Astrocyte of the spinal cord (primary cell): ENCODE measurements at regions not wholly inside any gene's neighbourhood (a gene's known extent, or its start where the extent isn't known, plus 50 kb on each side); places are given as distances from the start of the nearest gene placed in this dataset.
"Not testable (repeated sequence)": the region's sequence is repeated elsewhere in the genome, so short reads cannot be mapped to it uniquely, and the experiment has no call there.

Experiments used
- DNase-seq: peaks from one replicate; pipeline ENCODE4 v3.0.0; 2011; ENCODE audit warnings: low read depth, low spot score
- H3K4me3 ChIP-seq: 2 replicates; pipeline ENCODE4 v1.5.1; 2011; ENCODE audit warnings: low read depth, mild to moderate bottlenecking, low read length, moderate library complexity
- in situ Hi-C: cut with HindIII; loops from 2 replicates; pipeline ENCODE4 v1.10.0; 2017; ENCODE audit warnings: low sequenced_read_pairs
- TF ChIP-seq, protein P1 (sequence below): IDR thresholded peaks from 2 replicates; pipeline ENCODE4 v1.5.1; 2012; ENCODE audit warnings: low read depth, mild to moderate bottlenecking, low read length, inconsistent platforms

- in situ Hi-C loops, result no loop called here
- DNase-seq, result no peak
- H3K4me3 ChIP-seq, result no peak overlapping the region
- TF ChIP-seq, protein P1, sequence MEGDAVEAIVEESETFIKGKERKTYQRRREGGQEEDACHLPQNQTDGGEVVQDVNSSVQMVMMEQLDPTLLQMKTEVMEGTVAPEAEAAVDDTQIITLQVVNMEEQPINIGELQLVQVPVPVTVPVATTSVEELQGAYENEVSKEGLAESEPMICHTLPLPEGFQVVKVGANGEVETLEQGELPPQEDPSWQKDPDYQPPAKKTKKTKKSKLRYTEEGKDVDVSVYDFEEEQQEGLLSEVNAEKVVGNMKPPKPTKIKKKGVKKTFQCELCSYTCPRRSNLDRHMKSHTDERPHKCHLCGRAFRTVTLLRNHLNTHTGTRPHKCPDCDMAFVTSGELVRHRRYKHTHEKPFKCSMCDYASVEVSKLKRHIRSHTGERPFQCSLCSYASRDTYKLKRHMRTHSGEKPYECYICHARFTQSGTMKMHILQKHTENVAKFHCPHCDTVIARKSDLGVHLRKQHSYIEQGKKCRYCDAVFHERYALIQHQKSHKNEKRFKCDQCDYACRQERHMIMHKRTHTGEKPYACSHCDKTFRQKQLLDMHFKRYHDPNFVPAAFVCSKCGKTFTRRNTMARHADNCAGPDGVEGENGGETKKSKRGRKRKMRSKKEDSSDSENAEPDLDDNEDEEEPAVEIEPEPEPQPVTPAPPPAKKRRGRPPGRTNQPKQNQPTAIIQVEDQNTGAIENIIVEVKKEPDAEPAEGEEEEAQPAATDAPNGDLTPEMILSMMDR, result no peak
Measured at GRCh38 chr10:27312854-27313253, 72.3 kb upstream of the ACBD5 start.

DNA sequence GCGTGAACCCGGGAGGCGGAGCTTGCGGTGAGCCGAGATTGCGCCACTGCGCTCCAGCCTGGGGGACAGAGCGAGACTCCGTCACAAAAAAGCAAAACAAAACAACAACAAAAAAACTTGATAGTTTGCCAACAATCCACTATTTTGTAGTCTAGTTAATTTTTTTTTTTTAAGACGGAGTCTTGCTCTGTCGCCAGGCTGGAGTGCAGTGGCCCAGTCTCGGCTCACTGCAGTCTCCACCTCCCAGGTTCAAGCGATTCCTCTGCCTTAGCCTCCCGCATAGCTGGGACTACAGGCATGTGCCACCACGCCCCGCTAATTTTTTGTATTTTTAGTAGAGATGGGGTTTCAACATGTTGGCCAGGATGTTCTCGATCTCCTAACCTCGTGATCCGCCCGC is 71.2 kb upstream of the ACBD5 start:
- H3K4me3 ChIP-seq, DNase-seq, in situ Hi-C loops: not testable (repeated sequence)

GRCh38 chr10:27298522-27298850 is 57.9 kb upstream of the ACBD5 start:
- in situ Hi-C loops, H3K4me3 ChIP-seq, DNase-seq: not testable (repeated sequence)

DNA sequence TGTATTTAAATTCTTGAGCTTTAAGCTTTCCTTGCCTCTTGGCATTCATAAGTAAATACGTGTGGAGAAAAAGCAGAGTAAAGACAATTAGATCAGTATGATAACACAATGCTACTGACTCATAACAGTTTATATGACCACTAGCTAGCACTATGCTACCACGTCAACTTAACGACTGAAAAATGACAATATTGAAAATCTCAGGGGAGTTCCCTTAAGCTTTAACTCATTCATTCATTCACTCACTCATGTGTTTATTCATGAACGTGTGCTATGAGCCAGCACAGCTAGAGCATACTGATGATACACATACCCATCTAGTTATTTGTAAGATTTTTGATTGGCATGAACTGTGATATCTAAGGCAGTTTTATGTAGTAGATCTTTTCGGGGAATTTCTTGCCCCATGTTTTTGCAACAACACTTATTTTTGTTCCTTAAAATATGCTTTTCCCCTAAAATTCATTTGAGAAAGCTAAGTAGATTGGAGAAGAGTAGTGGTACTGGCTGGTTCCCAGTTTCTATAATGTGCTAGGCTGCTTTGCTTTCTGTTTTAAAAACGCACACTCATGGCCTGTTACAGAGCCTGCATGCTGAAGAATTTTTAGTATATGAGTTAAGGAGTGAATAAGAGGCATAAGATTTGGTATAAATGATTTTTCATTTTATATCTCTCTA is 57.4 kb upstream of the ACBD5 start:
- DNase-seq, result no peak
- no peak overlapping the region for H3K4me3 ChIP-seq
- TF ChIP-seq, protein P1, result no peak
- in situ Hi-C loops, result no loop called here

DNA sequence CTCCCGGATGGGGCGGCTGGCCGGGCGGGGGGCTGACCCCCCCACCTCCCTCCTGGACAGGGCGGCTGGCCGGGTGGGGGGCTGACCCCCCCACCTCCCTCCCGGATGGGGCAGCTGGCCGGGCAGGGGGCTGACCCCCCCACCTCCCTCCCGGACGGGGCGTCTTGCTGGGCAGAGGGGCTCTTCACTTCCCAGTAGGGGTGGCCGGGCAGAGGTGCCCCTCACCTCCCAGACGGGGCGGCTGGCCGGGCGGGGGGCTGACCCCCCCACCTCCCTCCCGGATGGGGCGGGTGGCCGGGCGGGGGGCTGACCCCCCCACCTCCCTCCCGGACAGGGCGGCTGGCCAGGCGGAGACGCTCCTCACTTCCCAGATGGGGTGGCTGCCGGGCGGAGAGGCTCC is 55.7 kb upstream of the ACBD5 start:
- H3K4me3 ChIP-seq, DNase-seq, in situ Hi-C loops: not testable (repeated sequence)

GRCh38 chr10:27291253-27291895 is 50.8 kb upstream of the ACBD5 start:
- H3K4me3 ChIP-seq, DNase-seq: not testable (repeated sequence)

More at GRCh38 chr10:27291253-27291895, 50.8 kb upstream of the ACBD5 start:
- in situ Hi-C loops, result not testable (repeated sequence)
